ENCODE measurements at regions not wholly inside any gene's neighbourhood (a gene's known extent, or its start where the extent isn't known, plus 50 kb on each side); places are given as distances from the start of the nearest gene placed in this dataset.

- H3K27ac ChIP-seq (ENCODE audit: low read depth, low read length) = no peak overlapping the region
- no peak overlapping the region for H3K23ac ChIP-seq (ENCODE audit: insufficient read length)
- no peak overlapping the region for H4K91ac ChIP-seq (replicated peaks; ENCODE audit: insufficient read length, low read length)
- H3K23me2 ChIP-seq (ENCODE audit: low read depth, low read length) = no peaks in the 10 kb centered on the region
- H3K9ac ChIP-seq (replicated peaks in 1 of 4; ENCODE audit: extremely low read depth in 1 of 4, low read depth in 3 of 4, low read length in 3 of 4) = no peak overlapping the region
- H3K27me3 ChIP-seq (replicated peaks in 1 of 4; ENCODE audit: control insufficient read depth in 3 of 4, extremely low read depth in 1 of 4, insufficient read depth in 3 of 4, low read length in 3 of 4) = no peaks in the 10 kb centered on the region
- no peaks in the 10 kb centered on the region for H3K9me3 ChIP-seq (ENCODE audit: insufficient read depth in 2 of 2, low read depth in 1 of 2, low read length in 1 of 2)
- H2AK5ac ChIP-seq (ENCODE audit: low read depth, low read length) = no peak overlapping the region
- no peak overlapping the region for H3K4me2 ChIP-seq (ENCODE audit: insufficient read depth in 1 of 2, low read depth in 2 of 2, low read length in 2 of 2)
- ChIA-PET POLR2A (ENCODE audit: partially characterized antibody) (no interaction called here), CTCF (ENCODE audit: partially characterized antibody) (interaction anchor here (0.9 kb wide), 1 partner anchor 10 kb away, joined by 3 read pairs; no protein-coding TSS in a partner anchor)
- H3K14ac ChIP-seq (ENCODE audit: insufficient read length) = no peak overlapping the region
- H3K36me3 ChIP-seq (ENCODE audit: control insufficient read depth in 2 of 4, insufficient read depth in 4 of 4, low read length in 3 of 4) = no peaks in the 10 kb centered on the region
- no peak overlapping the region for H4K5ac ChIP-seq (ENCODE audit: insufficient read length, low read depth, low read length)
- H3K4me1 ChIP-seq (replicated peaks in 1 of 4; ENCODE audit: control insufficient read depth in 3 of 4, insufficient read depth in 4 of 4, low read length in 3 of 4) = no peaks in the 10 kb centered on the region
- no peak overlapping the region for H3K56ac ChIP-seq (replicated peaks; ENCODE audit: insufficient read length, low read depth, low read length)
- H4K20me1 ChIP-seq (replicated peaks in 1 of 2; ENCODE audit: control insufficient read depth in 1 of 2, insufficient read depth in 2 of 2, low read length in 2 of 2) = no peaks in the 10 kb centered on the region
- no peaks in the 10 kb centered on the region for H3K79me1 ChIP-seq (ENCODE audit: low read depth, low read length)
- no peak overlapping the region for H2BK12ac ChIP-seq (ENCODE audit: low read depth, low read length)
- H4K8ac ChIP-seq (ENCODE audit: extremely low read depth, insufficient read depth, low read length) = no peak overlapping the region
- no peak for FAIRE-seq
- no peak overlapping the region for H2BK120ac ChIP-seq (replicated peaks; ENCODE audit: low read depth, low read length)
- H3K18ac ChIP-seq (ENCODE audit: extremely low read depth, low read length) = no peak overlapping the region
- DNase-seq (ENCODE audit: low read depth in 1 of 2, low spot score in 2 of 2) = no peak
- WGBS, 2 experiments (ENCODE audit: extremely low coverage in 1 of 2, insufficient coverage in 1 of 2, insufficient read length in 1 of 2, insufficient replicate concordance in 2 of 2, low coverage in 1 of 2, low lambda C conversion rate in 2 of 2, missing lambda C conversion rate in 1 of 2) = 100% methylated on average over 2 of the region's 2 CpGs; no CpG with 5 or more reads in 1 of the 2 experiments
- H2AFZ ChIP-seq (ENCODE audit: low read length) = no peak overlapping the region
- no peak overlapping the region for H2BK15ac ChIP-seq (ENCODE audit: low read length)
- no peak overlapping the region for H2BK20ac ChIP-seq (ENCODE audit: low read length)
- no peaks in the 10 kb centered on the region for H3K79me2 ChIP-seq (ENCODE audit: control insufficient read depth in 1 of 2, insufficient read depth in 2 of 2, low read length in 2 of 2)
- no peak overlapping the region for H3K4ac ChIP-seq (replicated peaks; ENCODE audit: insufficient read length, low read depth, low read length)
- H3K4me3 ChIP-seq (ENCODE audit: extremely low read depth in 1 of 4, insufficient read depth in 2 of 4, low read depth in 3 of 4, low read length in 4 of 4) = no peak overlapping the region
- no peak overlapping the region for H2BK5ac ChIP-seq (ENCODE audit: low read depth, low read length)
- no peak for TF ChIP-seq GTF2F1 (IDR thresholded peaks at IDR 0.05; ENCODE audit: borderline replicate concordance, low read depth, low read length)
- no peak for TF ChIP-seq BRCA1 (IDR thresholded peaks at IDR 0.05; ENCODE audit: low read depth, low read length)
- no peak for TF ChIP-seq CTBP2 (IDR thresholded peaks at IDR 0.05; ENCODE audit: borderline replicate concordance, insufficient read depth, insufficient read length, low read length)
- TF ChIP-seq TCF12 (IDR thresholded peaks at IDR 0.05; ENCODE audit: low read depth, low read length) = no peak
- TF ChIP-seq SP2 (IDR thresholded peaks at IDR 0.05; ENCODE audit: low read length) = no peak
- no peak for TF ChIP-seq RXRA (IDR thresholded peaks at IDR 0.05; ENCODE audit: insufficient read depth, low read depth, low read length)
- TF ChIP-seq KDM4A (IDR thresholded peaks at IDR 0.05; ENCODE audit: low read depth, low read length, severe bottlenecking) = no peak
- no peak for TF ChIP-seq RFX5 (IDR thresholded peaks at IDR 0.05; ENCODE audit: borderline replicate concordance, low read depth, low read length)
- TF ChIP-seq SIN3A (conservative IDR thresholded peaks at IDR 0.05 in 1 of 2, IDR thresholded peaks at IDR 0.05 in 1 of 2; ENCODE audit: low read depth in 1 of 2, low read length in 2 of 2) = no peak
- TF ChIP-seq SIX5 (IDR thresholded peaks at IDR 0.05; ENCODE audit: low read depth, low read length) = no peak
- no peak for TF ChIP-seq RAD21 (IDR thresholded peaks at IDR 0.05 in 1 of 2, conservative IDR thresholded peaks at IDR 0.05 in 1 of 2; ENCODE audit: low read depth in 2 of 2, low read length in 2 of 2)
- TF ChIP-seq CHD1 (IDR thresholded peaks at IDR 0.05; ENCODE audit: low read depth, low read length) = no peak
- no peak for TF ChIP-seq ATF3 (IDR thresholded peaks at IDR 0.05; ENCODE audit: insufficient read depth, low read depth, low read length)
- no peak for TF ChIP-seq SUZ12 (IDR thresholded peaks at IDR 0.05; ENCODE audit: low read length)
These were observed 423.9 kb downstream of the CMPK2 start for GRCh38 chr2:6441800-6442199.

All from H1 (cell line).